DMS53 (cell line): ENCODE measurements at regions not wholly inside any gene's neighbourhood (a gene's known extent, or its start where the extent isn't known, plus 50 kb on each side); places are given as distances from the start of the nearest gene placed in this dataset.

Experiments
- DNase-seq: peaks from one replicate; lab custom pipeline; 2025; lab: John Stamatoyannopoulos, UW

DNA sequence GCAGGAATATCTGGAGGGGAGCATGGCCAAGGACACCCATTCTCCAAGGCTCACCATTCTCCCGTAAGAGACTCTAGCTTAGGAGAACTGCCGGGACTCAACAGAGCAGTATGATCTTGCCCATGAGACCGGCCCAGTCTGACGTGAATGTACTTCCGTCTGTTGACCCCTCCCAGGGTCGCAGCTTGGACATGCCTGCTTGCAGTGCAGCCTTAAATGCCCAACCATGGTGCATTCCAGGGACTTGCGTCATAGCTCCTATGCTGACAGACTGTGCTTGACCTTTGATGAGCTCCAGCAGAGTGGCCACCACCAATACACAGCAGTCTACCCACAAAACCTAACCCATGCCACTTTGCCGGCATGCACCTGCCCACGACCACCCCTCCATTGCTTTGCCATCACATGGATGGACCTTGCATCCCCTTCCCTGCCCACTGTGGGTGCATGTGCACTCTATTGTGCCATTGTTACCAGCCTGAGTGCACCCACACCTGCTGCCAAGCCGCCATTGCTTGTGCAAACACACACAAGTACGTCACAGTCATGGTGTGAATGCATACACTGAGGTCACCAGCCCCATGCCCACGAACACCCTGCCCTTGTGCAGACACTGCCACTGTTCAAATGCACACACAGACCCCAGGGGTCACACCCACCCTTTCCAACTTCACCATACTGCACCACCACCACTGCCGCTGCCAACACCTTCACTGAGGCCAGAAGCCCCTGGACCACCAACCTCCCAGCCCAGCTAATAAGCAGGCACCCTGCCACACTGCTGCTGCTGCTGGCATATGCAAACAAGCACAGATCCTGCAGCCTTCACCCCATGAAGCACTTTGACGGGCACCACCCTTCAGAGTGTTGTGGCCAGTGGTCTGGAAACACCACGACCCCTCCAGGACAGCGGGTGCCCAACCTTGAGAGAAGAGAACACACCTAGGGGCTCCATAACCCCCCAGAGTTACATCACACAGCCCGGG is 1141.3 kb downstream of the BRINP3 start:
- peak; percentile 22 for DNase-seq

DNA sequence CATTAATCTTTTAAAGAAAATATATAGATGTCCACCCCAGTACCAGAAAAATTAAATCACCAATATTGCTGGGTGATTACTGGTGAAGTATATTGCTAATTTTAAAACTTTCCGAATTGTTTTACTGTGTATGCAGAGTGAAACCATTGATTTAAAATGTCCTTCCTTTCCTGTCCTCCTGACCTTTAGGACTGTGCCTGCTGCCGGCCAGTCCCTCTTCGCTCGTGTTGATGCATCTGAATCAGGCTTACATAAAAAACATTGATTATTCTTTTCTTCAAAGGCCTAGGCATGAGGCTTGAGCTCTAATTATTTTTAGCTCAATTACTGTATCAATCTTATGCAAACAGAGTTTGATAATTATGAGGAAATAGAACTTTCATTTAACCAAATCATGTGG is 1128.1 kb downstream of the BRINP3 start:
- DNase-seq = no peak

DNA sequence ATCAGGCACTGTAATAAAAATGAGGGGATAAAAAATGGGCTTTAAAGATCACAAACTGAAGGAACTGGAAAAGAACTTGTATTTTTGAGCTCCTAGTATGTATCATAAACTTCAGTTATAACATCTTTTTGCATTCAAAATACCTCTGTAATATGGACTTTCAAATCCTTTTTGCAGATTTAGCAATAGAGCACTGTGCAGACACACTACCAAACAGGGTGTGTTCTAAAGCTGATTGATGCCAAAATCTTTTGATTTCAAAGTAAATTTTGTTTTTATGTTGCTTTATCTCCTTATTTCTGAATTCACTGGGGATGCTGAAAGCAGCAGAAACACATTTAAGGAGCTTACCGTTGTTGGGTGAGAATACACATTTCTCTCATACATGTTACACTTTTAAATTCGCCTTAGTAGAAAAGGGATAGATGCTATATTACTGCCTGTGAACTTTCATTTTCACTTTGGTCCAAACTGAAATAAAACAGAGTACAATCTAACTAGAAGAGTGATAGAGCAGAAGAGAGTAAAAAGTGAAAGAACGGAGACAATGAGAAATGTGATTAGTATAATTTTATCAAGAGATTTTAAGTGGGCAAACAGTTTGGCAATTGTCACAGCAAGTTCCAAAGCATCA is 1126.6 kb downstream of the BRINP3 start:
- peak; percentile 34 for DNase-seq

DNA sequence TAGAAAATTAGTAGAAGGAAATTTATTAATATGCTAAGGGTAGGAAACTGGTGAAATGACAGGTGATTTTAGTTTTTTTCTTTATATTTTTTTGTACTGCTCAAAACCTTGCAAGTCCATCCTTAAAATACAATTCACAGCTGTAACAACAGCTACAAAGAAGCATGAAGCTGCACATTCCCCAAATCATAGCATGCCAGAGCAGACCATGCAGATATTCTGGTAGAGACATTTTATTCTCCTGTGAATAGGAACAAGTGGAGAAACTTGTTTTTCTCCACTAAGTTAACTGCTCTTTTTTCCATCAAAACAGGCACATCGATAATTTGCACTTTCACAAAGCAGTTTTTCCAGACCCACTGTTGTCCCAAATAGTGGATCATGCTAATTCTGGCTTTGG is 1125.7 kb downstream of the BRINP3 start:
- peak; percentile 40 for DNase-seq

DNA sequence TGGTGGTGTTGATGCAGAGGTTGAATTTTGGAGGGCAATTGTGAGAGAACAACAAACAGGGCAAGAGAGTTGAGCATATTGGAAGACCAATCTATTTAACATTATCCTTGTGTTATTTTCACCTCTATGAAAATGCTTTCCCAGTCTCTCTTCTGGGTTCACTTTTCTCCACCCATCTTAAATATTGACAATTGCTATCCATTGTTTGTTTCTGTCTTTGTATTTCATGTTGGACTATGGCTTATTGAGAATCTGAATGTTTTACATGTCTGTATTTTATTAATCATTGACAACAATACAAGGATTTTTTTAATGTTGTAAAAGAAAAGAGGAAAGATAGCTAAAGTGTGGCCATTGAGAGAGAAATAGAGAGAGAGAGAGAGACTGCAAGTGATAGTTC is 1121.5 kb downstream of the BRINP3 start:
- peak; percentile 62 for DNase-seq

DNA sequence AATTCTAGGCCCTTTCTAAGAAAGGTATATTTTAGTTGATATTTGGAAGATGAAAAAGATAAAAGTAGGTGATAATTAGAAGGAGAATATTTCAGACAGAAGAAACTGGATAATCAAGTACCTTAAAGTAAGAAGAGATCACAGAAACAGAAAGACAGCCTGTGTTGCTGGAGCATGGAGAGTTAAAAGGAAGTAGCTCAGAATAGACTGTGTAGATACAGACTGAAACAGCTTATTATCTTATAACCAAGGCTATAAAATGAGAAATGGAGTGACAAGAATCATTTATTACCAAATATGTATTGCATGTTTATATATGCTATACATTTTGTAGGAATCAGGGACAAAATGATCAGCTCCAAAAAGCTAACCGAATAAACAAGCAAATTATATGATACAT is 1120.3 kb downstream of the BRINP3 start:
- peak; percentile 30 for DNase-seq

DNA sequence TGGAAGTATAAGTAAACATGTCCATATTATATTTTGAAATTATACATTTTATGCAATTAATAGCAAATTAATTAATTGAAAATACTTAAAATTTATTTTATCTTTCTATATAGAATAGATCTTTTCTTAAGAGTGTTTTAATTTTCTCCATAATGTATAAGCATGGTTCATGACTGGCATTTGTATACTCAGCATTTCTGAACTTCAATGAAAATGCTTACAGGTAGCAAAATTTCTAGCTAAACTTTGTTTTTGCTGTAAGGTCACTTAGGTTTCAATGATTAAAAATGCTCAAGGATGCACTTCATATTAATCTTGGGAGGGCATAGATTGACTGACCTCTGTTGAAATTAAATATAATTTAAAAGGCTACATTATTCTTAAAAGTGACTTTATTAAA is 1108.1 kb downstream of the BRINP3 start:
- no peak for DNase-seq

DNA sequence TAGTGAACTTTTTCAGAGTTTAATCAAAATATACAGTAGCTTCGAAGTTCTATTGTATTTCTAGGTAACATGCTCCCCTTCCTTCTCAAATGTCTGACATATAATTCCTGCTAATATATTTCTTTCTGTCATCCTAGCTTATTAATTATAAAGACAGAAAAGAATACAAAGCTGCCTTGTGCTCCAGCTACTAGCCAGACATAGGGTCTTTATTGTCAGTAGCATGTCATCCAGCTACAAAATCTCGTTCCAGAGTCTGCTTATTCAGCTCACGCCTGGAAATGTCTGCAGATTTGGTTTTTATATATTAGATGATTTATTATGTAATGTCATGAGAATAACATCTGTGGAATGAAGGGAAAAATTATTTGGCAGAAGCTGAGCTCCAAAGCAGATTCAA is 1102.8 kb downstream of the BRINP3 start:
- no peak for DNase-seq

DNA sequence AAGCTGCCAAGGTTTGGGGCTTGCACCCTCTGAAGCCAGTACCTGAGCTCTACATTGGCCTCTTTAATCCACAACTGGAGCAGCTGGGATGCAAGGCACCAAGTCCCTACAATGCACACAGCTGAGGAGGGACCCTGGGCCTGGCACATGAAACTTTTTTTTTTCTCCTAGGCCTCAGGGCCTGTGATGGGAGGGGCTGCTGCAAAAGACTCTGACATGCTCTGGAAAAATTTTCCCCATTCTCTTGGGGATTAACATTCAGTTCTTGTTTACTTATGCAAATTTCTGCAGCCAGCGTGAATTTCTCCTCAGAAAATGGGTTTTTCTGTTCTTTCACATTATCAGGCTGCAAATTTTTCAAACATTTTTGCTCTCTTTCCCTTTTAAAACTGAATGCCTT is 1072.2 kb downstream of the BRINP3 start:
- no peak for DNase-seq

DNA sequence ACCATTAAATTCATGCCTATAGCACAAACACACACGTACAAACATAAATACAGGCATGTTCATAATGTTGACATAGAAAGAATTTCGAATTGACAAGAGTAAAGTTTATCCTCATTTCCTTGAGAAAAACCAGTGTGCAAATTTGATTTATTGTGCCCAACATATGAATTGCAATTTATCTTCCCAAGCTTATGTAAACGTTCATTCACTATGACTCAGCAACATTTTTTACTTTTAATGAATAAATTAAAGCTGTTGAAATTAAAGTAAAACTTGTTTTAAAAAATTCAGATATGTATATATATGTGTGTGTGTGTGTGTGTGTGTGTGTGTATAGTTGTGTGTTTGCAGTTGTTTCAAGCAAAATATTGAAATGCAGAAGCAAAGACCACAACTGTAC is 1067.9 kb downstream of the BRINP3 start:
- DNase-seq = peak; percentile 23

DNA sequence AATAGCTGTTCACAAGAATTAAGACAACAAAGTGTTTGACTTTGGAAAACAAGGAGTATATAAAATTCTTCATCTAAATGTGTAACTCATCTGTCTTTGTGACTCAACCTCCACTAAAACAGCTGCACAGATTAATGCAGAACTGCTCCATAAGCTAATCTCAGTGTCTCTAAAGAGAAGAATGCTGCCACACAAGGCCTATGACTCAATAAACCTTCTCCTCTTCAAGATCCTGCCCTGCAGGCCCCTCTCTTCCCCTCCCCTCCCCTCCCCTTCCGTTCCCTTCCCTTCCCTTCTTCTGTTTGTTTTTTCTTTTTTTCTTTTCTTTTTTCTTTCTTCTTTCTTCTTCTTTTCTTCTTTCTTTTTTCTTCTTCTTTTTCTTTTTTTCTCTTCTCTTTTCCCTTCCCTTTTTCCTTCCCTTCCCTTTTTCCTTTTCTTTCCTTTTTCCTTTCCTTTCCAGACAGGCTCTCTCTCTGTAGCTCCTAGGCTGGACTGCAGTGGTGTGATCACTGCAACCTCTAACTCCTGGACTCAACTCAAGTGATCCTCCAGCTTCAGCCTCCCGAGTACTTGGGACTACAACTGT is 1052.8 kb downstream of the BRINP3 start:
- DNase-seq = no peak

DNA sequence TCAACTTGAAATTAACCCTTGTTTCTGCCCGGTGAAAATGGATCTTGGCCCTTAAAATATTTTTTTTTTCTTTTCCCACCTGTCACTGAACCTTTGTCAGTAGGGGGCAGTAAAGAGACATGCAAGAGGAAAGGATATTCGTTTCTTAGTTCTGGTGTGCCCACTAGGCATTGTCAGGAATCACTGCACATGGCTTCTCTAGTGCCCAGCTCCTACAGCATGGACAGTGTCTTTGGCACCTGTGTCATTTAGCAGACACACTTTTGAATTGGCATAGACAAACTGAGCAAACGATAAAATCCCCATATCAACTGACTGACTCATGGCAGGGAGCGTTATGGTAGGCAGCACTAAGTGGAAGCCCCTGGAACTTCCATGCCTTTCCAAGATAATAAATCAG is 1048.1 kb downstream of the BRINP3 start:
- DNase-seq = peak; percentile 89

DNA sequence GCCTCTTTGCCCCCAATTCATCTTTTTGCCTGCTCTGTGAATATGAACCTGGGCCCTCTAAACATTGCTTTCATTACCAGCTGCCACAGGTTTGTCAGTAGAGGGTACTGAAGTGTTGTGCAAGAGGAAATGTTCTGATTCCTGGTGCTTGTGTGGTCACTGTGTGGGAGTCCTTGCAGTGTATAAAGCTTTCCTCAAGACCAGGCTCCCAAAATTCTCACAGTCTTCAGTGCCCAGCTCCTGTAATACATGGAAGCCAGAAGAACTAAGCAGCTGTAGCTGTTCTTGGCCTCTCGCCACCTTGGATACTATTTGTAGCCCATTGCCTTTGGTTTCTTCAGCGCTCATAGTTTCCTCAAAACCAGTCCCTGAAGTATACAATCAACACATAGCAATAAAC is 1046.2 kb downstream of the BRINP3 start:
- DNase-seq = no peak

DNA sequence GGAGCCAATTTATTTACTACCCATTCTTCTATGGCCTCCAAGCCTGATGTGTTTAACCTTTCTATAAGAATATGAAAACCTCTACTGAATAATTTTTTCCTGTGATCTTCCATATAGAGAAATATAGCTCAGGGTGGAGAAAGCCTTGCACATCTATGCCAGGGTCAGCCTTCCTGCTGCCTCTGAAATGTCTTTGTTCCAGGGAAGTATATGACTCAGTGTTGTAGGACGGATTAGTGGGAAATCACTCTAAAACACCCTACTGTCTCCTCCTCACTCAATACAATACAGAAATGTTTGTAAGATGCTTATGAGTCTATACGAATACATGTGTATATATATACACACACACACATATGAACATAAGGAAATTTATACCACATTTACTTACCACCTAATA is 1044.9 kb downstream of the BRINP3 start:
- peak; percentile 7 for DNase-seq

DNA sequence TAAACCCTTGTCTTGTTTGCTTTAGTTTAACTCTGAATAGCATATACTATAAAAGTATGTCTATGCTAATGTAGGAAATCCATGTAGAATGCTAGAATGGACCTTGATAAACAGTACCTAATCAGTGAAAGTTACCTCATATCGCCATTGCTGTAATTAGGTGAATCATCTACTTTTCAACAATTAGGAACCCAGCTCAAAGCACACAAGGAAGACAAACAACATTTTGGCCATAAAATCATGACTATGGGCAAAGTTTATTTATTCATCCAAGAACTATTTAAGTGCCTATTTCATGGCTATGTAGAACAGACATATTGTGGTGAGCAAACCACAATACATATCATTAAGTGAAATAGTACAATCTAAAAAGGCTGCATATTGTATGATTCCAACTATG is 1043.2 kb downstream of the BRINP3 start:
- peak; percentile 6 for DNase-seq

DNA sequence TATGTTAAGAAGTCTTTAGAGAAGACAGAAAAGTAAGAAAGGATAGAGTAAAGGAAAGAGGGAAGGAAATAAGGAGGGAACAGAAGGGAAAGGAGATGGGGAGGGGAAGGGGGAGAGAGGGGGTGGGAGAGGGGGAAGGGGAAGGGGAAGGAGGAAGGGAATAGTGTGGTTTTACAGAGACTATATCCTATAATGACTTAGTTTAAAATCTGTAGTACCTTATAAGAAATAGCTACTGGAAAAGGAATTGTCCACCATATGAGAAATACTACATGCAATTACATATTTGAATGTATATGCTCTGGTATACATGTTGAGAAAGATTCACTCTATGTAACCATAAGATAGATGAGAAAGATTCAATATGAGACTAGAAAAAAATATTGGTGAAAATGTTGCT is 1042.3 kb downstream of the BRINP3 start:
- DNase-seq = no peak

DNA sequence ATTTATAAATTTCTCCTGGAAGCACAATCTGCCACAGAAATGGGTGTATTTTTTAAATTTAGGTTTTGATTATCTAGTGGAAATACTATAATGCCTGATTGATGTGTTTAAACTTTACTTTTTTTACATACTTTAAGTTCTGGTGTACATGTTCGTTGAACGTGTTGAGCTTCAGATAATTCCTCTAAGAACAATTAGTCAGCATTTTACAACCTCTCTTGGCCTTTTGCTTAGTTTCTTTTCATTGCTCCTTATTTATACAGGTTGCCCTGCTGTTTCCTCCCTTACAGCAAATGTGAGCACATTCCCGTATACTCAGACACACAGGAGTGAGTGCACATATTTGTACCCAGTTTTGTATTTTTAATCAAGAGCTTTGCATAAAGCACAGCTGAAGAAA is 1038.9 kb downstream of the BRINP3 start:
- DNase-seq = no peak

DNA sequence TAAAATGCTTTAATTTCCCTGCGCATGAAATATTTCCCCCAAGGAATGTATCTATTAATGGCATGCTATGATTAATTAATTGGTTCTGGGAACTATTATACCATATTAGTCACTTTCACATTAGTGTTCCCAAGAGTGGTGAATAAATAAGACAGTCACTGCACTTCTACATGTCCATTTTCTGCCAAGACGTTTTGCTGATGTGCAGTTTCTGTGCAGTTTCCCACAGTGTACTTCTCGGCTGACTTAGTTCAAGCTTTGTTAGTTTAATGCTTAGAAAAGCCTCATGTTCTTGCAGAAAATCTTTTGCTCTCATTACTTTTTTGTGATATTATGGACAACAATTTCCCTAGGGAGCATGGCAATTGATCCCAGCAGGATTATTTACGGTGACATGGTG is 1014.5 kb downstream of the BRINP3 start:
- DNase-seq = no peak

DNA sequence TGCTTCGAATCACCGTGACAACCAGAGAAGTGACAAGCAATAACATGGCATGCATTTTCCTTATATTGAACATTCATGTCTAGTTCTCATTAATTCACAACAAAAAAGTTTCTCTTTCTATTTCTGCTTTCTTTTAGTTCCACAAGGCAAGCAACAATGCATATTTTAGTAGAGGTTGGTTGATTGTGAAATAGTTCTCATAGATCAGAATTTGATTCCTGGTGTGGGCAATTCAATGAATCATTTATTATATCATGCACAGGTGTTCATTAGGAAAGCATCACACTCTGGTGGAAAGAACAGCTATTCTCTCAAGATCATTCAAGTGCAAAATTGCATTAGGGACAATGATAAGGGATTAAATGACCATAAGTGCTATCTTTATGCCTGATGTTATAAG is 980.9 kb downstream of the BRINP3 start:
- no peak for DNase-seq

DNA sequence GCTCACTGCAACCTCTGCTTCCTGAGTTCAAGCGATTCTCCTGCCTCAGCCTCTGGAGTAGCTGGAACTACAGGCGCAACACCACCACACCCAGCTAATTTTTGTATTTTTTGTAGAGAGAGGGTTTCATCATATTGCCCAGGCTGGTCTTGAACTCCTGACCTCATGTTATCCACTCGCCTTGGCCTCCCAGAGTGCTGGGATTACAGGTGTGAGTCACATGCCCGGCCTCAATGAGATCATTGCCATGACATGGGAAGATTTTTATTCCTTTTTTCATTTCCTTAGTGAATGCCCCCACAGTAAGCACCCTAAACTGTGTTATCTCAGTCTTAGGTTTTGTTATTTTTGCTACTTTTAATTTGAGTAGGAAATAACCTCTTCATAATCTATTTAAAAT is 977.9 kb downstream of the BRINP3 start:
- no peak for DNase-seq

DNA sequence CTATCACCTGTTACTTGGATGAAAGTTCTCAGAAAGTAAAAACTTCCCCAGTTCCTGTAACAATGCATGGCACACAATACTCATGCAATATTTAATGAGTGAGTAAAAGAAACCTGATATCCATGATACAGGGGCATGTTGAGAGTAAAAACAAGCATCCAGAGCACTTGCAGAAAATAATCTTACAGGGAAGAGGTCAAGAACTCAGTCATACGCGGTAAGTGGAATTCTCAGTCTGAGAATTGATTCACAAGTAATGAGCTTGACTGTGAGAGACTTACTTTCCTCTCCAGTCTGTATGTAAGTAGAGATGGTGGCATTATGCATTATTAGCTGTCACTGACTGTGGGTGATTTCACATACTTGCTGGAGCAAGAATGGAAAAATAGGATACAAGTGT is 976.9 kb downstream of the BRINP3 start:
- peak; percentile 51 for DNase-seq

DNA sequence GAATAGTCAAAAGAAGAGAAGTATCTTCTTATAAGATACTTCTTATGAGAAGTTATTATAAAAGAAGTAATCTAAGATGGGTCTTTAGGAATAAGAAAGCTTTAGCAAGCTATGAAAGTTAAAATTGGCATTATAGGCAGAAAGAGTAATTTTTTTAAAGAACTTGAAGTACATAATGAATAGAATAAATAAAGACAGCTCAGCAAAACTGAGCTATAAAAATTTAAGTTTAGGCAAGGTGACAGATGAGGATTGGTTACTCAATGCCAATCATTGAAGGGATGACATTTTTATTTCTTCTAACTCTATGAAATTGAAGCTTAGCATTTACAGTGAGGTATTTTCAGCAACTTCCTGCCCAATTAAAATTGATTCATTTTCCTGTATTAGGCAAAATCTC is 966.8 kb downstream of the BRINP3 start:
- DNase-seq = no peak

DNA sequence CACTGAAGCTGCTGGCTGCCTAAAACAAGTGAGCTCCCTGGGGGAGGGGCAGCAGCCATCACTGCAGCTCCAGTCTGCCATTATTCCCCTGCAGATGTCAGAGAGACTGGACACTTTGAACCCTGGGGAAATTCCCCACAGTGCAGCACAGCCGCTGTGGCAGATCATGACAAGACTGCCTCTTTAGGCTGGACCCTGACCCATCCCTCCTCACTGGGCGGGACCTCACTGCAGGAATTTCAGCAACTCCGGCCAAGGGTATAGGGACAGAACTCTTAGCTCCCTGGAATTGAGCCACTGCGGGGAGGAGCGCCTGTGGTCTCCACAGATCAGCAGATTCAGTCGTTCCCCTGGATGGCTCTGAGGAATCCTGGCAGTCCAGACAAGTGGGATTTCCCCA is 964.6 kb downstream of the BRINP3 start:
- DNase-seq = no peak
